GM18502 (cell line): ENCODE measurements at regions not wholly inside any gene's neighbourhood (a gene's known extent, or its start where the extent isn't known, plus 50 kb on each side); places are given as distances from the start of the nearest gene placed in this dataset.

Source experiments
- ATAC-seq: cut with Tn5 transposase; IDR thresholded peaks from one replicate; pipeline ENCODE4 v1.9.1; 2021; ENCODE audit warnings: mild to moderate bottlenecking; ENCODE audit not compliant: unreplicated experiment, poor library complexity

DNA sequence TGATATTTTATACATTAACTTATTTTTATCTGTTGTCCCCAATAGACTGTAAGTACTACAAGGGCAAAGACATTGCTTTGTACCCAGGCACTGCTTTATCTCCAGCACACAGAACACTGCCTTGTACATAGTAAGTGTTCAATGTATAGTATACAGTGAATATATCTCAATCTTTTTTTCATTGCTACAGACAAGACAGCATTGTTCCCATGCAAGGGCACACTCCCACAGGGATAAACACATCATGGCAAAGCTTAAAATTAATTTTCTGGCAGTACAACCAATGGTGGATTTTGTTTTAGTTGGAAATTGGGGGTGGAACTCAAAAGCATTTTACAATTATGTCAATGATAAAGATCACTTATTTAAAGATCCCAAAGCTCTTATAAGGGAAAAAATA is 112.3 kb upstream of the EEA1 start:
- ATAC-seq, result no peak

DNA sequence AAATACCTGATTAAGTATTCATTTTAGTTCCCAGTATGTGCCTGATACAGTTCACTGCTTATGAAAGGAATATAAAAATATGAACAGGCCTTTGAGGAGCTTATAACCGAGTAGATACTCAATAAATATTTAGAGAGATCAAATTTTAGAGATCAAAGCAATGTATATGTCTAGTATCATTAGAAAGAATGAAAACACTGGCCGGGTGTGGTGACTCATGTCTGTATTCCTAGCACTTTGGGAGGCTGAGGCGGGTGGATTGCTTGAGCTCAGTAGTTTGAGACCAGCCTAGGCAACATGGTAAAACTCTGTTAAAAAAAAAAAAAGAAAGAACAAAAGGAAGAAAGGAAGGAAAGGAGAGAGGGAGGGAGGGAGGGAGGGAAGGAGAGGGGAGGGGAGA is 113.2 kb upstream of the EEA1 start:
- no peak for ATAC-seq

DNA sequence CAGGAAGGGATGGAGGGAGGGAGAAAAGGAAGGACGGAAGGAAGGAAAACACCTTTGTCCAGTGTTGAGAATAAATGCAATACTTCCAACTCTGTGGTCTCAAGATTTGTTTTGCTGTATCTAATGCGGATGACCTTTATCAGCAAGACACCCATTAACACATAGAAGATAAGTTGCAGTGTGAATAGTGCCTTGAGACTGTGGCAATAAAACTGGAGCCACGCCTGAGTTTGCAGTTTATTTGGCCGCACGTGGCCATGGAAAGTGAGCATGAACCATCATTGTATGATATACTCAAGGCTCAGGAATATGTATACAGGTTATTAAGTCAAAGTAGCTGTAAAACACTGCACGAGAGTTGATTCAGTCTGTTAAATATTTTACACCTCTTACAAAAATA is 113.6 kb upstream of the EEA1 start:
- no peak for ATAC-seq

GRCh38 chr12:93043192-93043876 is 114.2 kb upstream of the EEA1 start:
- no peak for ATAC-seq

- no peak for ATAC-seq
These were observed 114.7 kb upstream of the EEA1 start for GRCh38 chr12:93043877-93044209.

GRCh38 chr12:93047118-93047517 is 118.0 kb upstream of the EEA1 start:
- ATAC-seq, result no peak

DNA sequence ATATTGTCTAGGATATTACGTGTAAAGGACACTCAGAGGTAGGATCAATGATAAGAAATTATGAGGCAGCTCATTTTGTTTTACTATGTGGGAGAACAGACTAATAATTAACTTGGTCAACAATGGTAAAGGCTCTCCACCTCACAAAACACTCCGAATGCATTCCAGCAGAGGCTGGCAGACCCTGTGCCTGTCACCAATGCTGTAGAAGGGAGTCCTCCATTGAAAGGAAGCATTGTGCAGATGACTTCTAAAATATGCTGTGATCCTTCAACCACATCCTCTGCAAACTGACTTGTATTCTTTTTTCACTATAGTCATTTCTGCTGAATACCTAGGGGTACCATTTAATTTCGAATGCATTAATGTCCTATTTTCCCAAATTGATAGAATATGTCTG is 119.6 kb upstream of the EEA1 start:
- no peak for ATAC-seq

DNA sequence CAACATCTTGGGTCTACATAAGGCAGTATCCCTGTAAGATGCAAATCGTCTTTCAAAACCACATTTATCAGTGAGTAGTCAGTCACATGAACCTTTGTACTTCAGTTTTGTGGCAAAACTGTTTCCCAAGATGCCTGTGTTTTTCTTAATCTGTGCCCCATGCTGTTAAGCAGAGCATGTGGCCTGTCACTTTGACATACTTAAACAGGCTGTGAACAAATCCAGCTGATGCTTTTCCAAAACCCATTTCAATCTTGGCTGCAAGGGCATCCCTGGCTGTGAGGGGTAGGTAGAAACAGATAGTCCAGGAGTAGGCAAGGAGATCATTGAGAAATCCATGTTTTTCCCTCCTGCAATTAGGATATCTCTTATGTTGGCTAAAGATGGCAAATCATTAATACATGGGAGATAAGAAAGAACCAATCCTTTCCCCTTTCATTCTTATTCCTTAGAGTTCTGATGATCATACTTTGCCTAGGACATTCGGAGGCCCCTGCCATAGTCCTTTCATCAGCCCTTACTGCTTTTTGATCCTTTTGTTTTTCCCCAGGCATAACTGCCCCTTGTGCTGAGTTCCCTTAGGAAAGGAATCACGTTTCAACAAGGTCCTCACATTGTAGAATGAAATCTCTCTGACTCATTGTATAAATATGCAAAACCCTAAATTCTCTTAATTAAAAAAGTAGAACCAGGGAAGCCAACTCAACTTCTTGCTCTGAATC is 121.1 kb upstream of the EEA1 start:
- ATAC-seq, result no peak

- no peak for ATAC-seq
These were observed 121.6 kb upstream of the EEA1 start for GRCh38 chr12:93050748-93051081.

- ATAC-seq, result no peak
These were observed 124.9 kb upstream of the EEA1 start for GRCh38 chr12:93054021-93054420.

GRCh38 chr12:93055221-93055620 is 126.1 kb upstream of the EEA1 start:
- ATAC-seq, result no peak

- no peak for ATAC-seq
These were observed 128.0 kb upstream of the EEA1 start for GRCh38 chr12:93056971-93057535.

GRCh38 chr12:93058280-93058679 is 129.2 kb upstream of the EEA1 start:
- no peak for ATAC-seq

- no peak for ATAC-seq
These were observed 130.2 kb upstream of the EEA1 start for GRCh38 chr12:93059288-93059687.

- ATAC-seq, result peak; percentile 99
These were observed 131.0 kb upstream of the EEA1 start for GRCh38 chr12:93059925-93060665.

GRCh38 chr12:93060666-93061472 is 131.8 kb upstream of the EEA1 start:
- ATAC-seq, result peak; percentile 24

DNA sequence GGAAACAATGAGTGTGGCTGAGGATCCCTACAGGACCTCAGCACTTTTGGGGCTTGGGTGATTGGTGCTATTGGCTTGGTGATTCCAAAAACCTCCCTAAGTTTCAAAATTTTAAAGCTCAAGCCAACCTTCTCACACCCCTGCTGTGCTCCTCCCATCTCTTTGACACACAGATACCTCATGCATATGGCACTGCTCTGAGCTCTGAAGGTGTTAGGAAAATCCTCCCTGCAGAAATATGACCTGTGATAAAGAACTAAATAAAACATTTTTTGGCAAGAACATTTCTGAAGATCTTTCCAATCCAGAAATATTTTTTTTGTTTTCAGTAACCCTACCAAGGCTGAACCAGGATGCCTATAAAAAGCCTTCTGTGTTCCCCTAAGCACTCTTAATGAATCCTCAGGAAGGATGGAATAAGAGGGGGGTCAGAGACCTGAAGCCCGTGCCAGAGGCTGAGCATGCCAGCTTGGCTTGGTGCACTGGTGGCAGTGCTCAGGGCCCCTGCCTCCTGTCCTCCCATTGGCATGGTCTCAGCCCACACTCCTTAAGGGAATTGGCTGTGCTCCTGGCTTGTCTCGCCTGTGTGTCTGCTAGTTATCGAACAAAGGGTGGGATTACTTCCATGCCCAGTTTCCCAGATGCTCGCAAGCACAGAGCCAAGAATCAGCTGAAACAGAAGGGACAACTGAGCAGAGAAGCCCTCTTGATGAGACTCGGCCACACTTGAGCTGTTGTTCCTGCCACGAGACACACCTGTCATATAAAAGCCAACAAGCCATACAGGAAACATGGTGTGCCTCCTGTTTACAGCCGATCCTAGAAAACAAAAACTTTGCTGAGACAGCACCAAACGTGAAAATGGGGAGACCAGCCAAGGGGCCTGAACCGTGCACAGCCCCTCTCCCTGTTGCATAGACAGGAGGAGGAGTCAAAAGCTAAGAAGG is 132.7 kb upstream of the EEA1 start:
- ATAC-seq, result no peak

DNA sequence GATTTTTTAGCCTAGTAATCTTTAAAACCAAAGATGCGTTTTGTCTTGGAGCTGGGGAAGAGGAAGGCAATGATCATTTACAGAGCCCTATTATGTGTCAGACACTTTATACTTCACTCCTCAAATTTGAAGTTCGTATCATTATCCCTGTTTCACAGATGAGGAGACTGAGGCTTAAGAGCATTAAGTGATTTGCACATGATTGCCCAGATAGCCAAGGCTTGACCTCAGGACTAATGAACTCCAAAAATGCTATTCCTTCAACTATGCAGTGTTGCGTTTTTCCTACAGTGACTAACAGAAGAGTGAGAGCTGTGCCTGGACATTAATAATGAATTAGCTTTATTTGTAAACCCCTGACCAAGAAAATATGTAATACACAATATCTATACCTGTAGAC is 136.8 kb upstream of the EEA1 start:
- ATAC-seq, result no peak

GRCh38 chr12:93072340-93072739 is 143.2 kb upstream of the EEA1 start:
- no peak for ATAC-seq
